COLO829 (cell line): ENCODE measurements at regions not wholly inside any gene's neighbourhood (a gene's known extent, or its start where the extent isn't known, plus 50 kb on each side); places are given as distances from the start of the nearest gene placed in this dataset.
"Not testable (repeated sequence)": the region's sequence is repeated elsewhere in the genome, so short reads cannot be mapped to it uniquely, and the experiment has no call there.

Experiments
- DNase-seq: peaks from one replicate; pipeline ENCODE4 v3.0.0; 2012; ENCODE audit warnings: low spot score

- peak; percentile 66 for DNase-seq
Observed at GRCh38 chr5:44942524-44943001, 133.8 kb downstream of the MRPS30 start.

DNA sequence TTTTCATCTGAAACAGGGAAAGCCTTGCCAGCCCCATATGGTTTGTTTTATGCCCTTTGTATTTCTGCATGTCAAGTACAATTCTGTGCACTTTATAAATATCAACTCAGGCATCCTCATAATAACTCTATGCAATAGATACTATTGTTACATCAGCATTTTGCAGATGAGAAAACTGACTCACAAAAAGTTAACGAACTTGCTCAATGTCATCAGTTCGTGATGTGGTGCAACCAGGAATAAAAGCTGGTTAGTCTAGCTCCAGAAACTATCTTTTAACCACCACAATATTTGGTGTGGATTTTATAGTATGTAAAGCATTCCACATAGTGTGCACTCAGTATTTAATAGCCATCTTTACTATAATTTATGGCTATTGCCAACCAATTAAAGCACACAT, 134.9 kb downstream of the MRPS30 start:
- no peak for DNase-seq

- no peak for DNase-seq
Observed at GRCh38 chr5:44945743-44946142, 137.0 kb downstream of the MRPS30 start.

GRCh38 chr5:44949687-44950086, 140.9 kb downstream of the MRPS30 start:
- DNase-seq = no peak

DNA sequence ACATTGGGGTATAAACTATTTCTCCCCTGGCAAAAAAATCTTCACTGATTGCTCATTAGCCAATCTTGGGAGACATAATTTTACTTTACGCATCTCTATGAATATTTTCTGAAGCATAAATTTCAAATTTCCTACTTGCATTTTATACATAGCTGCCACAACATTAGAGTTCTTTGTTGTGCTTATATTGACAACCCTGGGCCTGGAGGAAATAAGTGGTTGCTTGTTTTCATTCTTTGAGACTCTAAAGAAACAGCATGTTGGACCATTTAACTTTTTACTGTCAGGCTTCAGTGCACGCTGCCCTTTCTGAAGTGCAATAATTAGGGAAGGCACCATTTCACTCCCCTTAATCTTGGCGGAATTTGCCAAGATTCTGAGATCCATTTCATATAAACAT, 142.6 kb downstream of the MRPS30 start:
- no peak for DNase-seq

- no peak for DNase-seq
Observed at GRCh38 chr5:44952376-44952775, 143.6 kb downstream of the MRPS30 start.

- no peak for DNase-seq
Observed at GRCh38 chr5:44953078-44953477, 144.3 kb downstream of the MRPS30 start.

DNA sequence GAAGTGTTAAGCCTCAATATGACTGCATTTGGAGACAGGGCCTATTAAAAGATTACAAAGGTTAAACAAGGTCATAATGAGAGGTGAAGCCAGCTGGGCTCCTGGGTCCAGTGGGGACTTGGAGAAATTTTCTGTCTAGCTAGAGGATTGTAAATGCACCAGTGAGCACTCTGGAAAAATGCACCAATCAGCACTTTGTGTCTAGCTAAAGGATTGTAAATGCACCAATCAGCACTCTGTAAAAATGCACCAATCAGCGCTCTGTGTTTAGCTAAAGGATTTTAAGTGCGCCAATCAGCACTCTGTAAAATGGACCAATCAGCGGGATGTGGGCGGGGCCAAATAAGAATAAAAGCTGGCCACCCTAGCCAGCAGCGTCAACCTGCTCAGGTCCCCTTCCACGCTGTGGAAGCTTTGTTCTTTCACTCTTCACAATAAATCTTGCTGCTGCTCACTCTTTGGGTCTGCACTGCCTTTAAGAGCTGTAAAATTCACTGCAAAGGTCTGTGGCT, 150.3 kb downstream of the MRPS30 start:
- not testable (repeated sequence) for DNase-seq

GRCh38 chr5:44969825-44970224, 161.1 kb downstream of the MRPS30 start:
- DNase-seq = no peak

- DNase-seq = not testable (repeated sequence)
Observed at GRCh38 chr5:44970963-44971362, 162.2 kb downstream of the MRPS30 start.

DNA sequence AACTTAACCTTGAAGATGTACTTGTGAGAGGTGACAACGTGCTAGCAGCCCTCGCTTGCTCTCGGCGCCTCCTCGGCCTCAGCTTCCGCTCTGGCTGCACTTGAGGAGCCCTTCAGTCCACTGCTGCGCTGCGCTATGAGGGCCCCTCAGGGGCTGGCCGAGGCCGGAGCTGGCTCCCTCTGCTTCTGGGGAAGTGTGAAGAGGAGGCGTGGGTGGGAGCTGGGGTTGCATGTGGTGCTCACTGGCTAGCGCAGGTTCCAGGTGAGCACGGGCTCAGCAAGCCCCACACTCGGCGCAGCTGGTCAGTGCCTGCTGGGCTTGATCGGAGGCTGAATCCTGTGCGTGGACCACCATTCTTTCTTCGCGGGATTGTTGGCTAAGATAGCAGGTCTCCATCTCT, 166.1 kb downstream of the MRPS30 start:
- DNase-seq = no peak

GRCh38 chr5:44981708-44982107, 173.0 kb downstream of the MRPS30 start:
- DNase-seq = no peak

DNA sequence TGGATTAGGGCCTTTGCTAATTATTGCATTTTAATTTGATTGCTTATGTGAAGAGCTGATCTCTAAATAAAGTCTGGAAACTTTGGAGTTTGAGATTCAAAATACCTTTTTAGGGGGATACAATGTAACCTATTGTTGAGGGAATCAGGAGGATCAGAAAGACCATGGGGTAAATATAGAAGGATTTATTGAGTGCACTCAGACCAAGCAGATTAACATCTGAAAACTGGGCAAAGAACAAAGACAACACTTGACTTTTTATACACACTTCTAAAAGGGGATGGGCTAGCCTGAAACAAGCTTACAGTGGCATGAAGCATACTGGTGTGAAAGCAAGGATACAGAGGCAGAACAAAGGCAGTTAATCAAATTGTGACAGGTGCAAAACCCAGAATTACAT, 174.3 kb downstream of the MRPS30 start:
- no peak for DNase-seq

GRCh38 chr5:44987026-44987425, 178.3 kb downstream of the MRPS30 start:
- DNase-seq = no peak

DNA sequence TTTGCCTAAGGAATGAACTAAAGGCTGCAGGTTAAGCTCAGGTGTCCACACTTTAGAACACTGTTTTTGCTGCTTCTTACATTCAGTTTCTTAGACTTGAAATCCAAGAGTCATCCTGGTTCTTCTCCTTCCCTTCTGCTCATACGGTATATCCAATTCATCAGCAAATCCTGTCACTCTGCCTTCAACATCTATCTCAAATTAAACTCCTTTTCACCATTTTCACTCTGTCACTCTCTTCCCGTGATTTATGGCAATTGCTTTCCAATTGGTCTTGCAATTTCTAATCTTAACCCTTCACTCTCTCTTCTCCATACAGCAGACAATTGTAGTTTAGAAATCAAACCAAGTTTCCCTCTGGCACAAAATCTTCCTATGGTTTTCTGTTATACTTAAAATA, 182.9 kb downstream of the MRPS30 start:
- no peak for DNase-seq

- DNase-seq = no peak
Observed at GRCh38 chr5:44993286-44993685, 184.5 kb downstream of the MRPS30 start.

DNA sequence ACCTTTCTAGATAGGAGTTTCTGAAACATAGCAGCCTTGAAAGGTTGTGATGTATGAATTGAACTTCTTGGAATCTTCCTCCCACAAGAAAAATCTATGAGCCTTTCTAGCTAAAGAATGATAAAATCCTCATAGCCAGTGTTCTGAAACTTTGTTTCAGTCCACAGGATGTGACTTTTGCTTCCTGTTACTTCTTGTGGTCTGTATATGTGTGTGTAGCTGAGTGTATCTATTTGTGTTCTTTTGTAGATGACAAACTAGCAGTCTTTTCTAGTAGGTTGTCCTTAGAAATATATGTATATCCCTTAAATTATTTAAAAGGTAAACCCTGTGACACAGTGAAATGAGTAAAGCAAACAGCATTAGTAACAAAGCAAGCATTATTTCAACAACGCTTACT, 188.8 kb downstream of the MRPS30 start:
- no peak for DNase-seq

DNA sequence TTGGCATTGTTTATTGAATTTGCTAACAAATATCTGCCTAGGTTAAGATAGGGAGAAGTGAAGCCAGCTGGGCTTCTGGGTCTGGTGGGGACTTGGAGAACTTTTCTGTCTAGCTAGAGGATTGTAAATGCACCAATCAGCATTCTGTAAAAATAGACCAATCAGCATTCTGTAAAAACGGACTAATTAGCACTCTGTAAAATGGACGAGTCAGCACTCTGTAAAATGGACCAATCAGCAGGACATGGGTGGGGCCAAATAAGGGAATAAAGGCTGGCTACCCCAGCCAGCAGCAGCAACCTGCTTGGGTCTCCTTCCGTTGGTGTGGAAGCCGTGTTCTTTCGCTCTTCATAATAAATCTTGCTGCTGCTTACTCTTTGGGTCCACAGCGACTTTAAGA, 198.4 kb downstream of the MRPS30 start:
- DNase-seq = not testable (repeated sequence)

DNA sequence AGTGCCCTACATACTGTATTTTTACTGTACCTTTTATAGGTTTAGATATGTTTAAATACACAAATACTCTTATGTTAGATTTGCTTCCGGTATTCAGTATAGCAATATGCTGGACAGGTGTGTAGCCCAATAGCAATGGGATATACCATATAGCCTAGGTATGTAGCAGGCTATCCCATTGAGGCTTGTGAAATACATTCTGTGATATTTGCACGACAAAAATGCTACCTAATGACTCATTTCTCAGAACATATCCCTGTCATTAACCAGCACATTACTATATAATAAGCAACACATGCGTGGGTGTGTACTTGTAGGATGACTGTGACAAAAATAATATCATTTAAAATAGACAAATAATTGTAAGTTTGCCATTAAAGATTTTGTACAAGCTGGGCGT, 208.8 kb downstream of the MRPS30 start:
- no peak for DNase-seq

- DNase-seq = no peak
Observed at GRCh38 chr5:45029553-45029952, 220.8 kb downstream of the MRPS30 start.

GRCh38 chr5:45035991-45036390, 227.2 kb downstream of the MRPS30 start:
- no peak for DNase-seq

GRCh38 chr5:45037927-45038326, 229.2 kb downstream of the MRPS30 start:
- no peak for DNase-seq

DNA sequence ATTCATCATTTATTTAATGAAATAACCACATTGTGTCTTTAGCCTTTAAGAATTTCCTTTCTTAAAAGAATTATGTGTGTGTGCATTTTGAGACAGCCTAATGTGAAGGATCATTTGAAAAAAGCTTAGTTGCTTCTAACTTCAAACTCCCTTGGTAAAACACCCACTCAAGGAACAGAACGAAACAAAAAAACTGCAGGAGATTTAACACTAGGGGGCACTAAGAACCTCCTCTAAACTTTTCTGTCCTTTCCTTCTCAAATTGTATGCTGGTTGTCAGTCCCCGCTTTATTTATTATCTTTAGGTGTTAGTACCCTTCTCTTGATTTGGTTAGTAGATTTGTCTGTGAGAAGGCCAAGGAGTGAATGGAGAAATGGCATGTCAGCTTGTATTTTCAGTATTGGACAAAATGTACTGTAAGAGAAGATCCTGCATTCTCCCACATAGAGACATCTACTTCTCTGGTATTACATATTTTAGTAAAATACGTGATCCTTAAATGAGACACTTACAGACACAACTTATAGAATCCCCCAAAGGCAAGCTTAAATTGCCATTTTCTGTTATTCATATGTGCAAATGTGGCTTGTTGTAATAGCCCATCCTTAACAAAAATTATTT, 229.7 kb downstream of the MRPS30 start:
- peak; percentile 54 for DNase-seq

- DNase-seq = no peak
Observed at GRCh38 chr5:45042283-45042682, 233.5 kb downstream of the MRPS30 start.
